Mammary epithelial cell (primary cell): ENCODE measurements at regions not wholly inside any gene's neighbourhood (a gene's known extent, or its start where the extent isn't known, plus 50 kb on each side); places are given as distances from the start of the nearest gene placed in this dataset.

Experiments
- CTCF ChIP-seq, 2 donors: IDR thresholded peaks in 1 of 2; conservative IDR thresholded peaks in 1 of 2; 2 replicates each; pipeline ENCODE4 v1.5.1; 2011 to 2012; ENCODE audit warnings: inconsistent platforms in 2 of 2, low read length in 2 of 2, mild to moderate bottlenecking in 2 of 2, control low read depth in 1 of 2, low read depth in 1 of 2; ENCODE audit not compliant: insufficient read depth in 1 of 2; ENCODE audit errors: extremely low read depth in 1 of 2
- EZH2 ChIP-seq: IDR thresholded peaks from 2 replicates; pipeline ENCODE4 v1.6.1; 2012; ENCODE audit warnings: low read length, inconsistent platforms, borderline replicate concordance

GRCh38 chr14:46596236-46596635 lies 55.3 kb downstream of the RPL10L start:
- TF ChIP-seq CTCF (conservative IDR thresholded peaks at IDR 0.05 in 1 of 2, IDR thresholded peaks at IDR 0.05 in 1 of 2; ENCODE audit: extremely low read depth in 1 of 2, insufficient read depth in 1 of 2, low read depth in 1 of 2, low read length in 2 of 2): no peak
- TF ChIP-seq EZH2: no peak
